Activated T-cell treated with anti-CD3 and anti-CD28 coated beads for 48 hours (primary cell): ENCODE measurements at regions not wholly inside any gene's neighbourhood (a gene's known extent, or its start where the extent isn't known, plus 50 kb on each side); places are given as distances from the start of the nearest gene placed in this dataset.

ENCODE experiments used
- DNase-seq: peaks from one replicate; pipeline ENCODE4 v3.0.0-alpha.2; 2020; ENCODE audit warnings: low read depth

GRCh38 chr22:48577014-48577690, 1250.5 kb downstream of the BRD1 start:
- DNase-seq, result no peak

- DNase-seq, result peak; percentile 12
Observed at GRCh38 chr22:48576333-48577013, 1251.2 kb downstream of the BRD1 start.

DNA sequence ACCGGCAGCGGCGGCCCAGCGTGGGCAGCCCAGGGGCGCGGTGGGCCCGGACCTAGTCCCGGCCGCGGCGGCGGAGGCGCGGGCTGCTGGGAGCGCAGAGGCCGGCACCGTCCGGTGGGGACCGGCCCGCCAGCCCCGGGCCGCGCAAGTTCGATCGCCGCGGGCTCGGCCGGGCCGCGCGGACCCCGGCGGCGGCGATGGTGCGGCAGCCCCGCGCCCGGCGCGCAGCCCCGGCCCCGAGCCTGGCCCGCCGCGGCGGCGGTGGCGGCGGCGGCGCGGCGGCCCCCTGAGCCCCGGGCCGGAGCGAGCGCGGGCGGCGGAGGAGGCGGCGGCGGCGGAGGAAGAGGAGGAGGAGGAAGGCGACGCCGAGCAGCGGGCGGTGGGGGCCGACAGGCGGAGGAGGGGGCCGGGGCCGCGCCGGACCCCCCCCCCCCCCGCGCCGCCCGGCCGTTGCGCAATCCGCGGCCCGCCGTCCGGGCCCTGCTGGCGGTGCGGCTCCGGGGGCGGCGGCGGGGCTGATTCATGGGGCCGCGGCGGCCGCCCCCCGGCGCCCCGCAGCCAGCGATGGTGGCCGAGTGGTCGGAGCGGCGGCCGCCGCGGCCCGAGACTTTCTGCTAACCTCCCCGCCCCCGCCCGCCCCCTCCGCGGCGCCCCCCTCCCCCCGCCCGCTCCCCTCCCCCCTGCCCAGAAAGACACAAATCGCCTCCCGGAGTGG, 1251.9 kb downstream of the BRD1 start:
- no peak for DNase-seq

DNA sequence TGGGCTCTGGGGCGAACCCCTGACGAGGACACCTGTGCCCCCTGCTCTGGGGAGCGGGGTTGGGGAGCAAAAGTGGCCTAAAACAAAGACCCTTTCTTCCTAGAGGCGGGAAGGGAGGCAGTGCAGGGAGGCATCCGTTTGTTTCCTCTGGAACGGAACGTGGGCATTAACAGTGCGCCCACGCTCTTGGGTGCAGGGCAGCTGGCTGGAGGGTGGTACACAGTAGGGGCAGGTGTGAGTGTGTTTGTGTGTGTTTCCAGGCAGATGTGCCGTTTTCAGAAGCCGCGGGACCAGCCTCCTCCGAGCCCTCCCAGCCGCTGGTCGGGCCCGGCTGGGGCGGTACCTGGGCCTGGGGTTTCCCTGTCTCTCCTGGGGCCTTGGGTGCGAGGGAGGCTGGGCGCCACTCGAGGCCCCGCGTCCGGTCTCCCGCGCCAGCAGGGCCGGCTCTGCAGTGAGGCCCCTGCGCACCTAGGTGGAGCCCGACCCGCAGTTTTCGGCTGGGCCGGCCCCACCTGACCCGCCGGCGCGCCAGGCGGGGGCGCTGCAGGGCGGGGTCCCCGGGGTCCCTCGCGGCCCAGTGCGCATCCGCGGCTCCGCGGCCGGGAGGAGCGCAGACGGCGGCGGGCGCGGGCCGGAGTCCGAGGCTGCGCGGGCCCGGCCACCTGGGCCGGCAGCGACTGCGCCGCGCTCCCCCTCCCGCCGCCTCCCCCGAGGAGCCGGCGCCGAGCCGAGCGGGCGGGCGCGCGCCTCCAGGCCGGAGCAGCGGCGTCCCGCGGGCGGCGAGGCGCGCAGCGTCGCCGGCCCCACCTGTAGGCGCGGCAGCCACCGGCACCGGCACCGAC, 1252.7 kb downstream of the BRD1 start:
- peak; percentile 54 for DNase-seq

DNA sequence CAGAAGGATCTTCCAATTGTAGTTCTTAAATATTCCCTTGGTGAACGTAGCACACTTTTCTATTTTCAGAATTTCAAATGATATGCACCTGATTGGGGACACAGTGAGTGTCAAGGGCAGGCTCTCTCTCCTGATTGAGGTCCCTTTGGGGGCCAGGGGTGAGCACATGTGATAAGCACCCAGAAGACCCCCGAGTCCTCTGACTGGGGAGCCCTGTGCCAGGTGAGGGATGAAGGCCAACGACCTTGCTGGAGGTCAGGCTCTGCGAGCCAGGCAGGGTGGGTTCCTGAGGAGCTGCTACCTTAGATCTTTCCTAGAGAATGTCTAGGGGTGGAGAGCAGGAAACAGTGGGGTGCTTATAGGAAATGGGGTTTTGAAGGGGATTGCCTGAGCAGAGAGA, 1253.9 kb downstream of the BRD1 start:
- no peak for DNase-seq

GRCh38 chr22:48572951-48573350, 1254.7 kb downstream of the BRD1 start:
- no peak for DNase-seq

DNA sequence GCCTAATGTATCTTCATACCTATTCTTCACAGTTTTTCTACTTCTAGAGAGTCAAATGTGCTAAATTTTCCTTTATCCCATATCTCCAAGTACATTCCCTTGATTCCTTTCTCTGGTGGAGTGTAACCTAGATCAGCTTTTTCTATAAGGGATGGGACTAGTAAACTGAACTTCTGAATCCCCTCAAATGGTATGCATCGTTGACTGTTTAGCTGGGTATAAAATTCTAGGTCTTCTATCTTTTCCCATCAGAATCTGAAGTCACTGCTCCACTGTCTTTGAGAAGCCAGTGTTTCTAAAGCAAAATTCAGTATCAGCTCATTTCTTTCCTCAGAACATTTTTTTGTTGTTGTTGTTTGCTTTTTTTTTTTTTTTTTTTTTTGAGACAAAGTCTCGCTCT, 1256.8 kb downstream of the BRD1 start:
- no peak for DNase-seq

- DNase-seq, result no peak
Observed at GRCh38 chr22:48569476-48570233, 1258.0 kb downstream of the BRD1 start.

- DNase-seq, result no peak
Observed at GRCh38 chr22:48568736-48569330, 1258.8 kb downstream of the BRD1 start.

GRCh38 chr22:48567213-48567975, 1260.3 kb downstream of the BRD1 start:
- DNase-seq, result no peak

DNA sequence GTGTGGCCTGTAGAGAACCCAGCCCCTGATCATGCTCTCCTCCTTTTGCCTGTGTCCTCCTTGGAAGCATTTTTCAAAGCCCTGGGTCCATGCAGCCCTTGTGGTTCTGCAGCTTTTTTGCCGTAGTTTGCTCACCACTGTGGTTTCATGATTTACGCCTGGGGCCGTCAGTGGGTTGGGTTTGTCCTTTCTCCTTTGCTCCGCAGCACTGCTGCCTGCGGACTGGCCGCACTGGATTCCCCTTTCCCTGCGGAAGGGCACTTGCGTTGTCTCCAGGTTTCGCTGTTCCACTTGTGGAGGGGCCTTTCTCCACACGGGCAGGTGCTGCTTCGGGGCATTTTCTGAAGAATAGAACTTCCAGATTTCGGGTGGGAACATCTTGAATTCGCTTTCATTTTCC, 1260.9 kb downstream of the BRD1 start:
- DNase-seq, result no peak

GRCh38 chr22:48565901-48566501, 1261.7 kb downstream of the BRD1 start:
- no peak for DNase-seq

- no peak for DNase-seq
Observed at GRCh38 chr22:48564995-48565394, 1262.7 kb downstream of the BRD1 start.

DNA sequence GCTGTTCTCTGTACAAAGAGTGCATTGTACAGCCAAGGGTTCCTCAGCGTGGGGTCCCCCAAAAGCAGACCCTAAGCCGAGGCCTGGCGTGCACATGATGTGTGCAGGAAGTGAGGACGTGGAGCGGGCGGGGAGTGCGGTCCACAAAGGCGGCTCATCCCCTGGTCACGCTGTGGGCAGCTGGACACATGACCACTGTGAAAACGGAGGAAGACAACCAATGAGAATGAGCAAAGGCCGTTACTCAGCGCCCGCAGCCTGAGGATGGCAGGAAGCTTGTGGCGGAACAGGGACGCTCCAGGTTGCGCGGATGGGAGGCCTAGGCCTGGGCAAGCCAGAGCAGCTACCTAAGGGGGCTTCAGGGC, 1263.7 kb downstream of the BRD1 start:
- DNase-seq, result no peak

- no peak for DNase-seq
Observed at GRCh38 chr22:48563118-48563965, 1264.3 kb downstream of the BRD1 start.

DNA sequence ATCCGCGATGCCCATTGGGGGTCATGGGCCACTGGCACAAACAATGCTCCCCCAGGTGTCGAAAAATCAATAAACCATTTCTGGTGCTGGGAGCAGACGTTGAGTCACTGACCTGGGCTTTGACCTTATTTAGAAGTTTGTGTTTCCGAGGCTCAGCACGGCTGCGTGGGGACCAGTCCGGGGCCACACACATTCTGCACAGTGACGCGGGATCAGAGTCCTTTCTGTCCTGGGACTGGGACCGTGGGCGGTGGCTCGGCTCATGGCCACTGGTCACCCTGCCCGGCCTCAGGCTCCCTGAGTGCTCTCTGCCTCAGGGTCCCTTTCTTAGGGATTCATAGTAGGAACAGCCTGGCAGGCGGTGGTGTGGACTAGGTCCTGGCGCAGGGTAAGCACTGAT, 1266.0 kb downstream of the BRD1 start:
- DNase-seq, result no peak

- DNase-seq, result no peak
Observed at GRCh38 chr22:48560836-48561235, 1266.8 kb downstream of the BRD1 start.

DNA sequence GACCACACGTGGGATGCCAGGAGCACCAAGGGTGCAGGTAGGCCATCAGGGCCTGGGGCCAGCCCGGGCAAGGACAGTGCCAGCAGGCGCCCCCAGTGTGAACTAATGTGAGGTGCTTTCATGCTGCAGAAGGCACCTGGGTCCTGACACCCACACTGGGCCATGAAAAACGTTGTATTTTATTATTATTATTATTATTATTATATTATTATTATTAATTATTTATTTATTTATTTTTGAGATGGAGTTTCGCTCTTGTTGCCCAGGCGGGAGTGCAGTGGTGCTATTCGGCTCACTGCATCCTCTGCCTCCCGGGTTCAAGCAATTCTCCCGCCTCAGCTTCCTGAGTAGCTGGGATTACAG, 1267.3 kb downstream of the BRD1 start:
- DNase-seq, result no peak
